Endothelial cell (in vitro differentiated cells): ENCODE measurements at regions not wholly inside any gene's neighbourhood (a gene's known extent, or its start where the extent isn't known, plus 50 kb on each side); places are given as distances from the start of the nearest gene placed in this dataset.

Experiments used
- DNase-seq: peaks from one replicate; pipeline ENCODE4 v3.0.0; 2021; ENCODE audit warnings: low spot score
- H3K27ac Mint-ChIP-seq: one replicate; pipeline ENCODE4 v1.8.0; 2021; ENCODE audit warnings: mixed read lengths, inconsistent platforms; ENCODE audit not compliant: unreplicated experiment
- H3K27me3 Mint-ChIP-seq: one replicate; pipeline ENCODE4 v1.8.0; 2021; ENCODE audit warnings: mild to moderate bottlenecking, moderate library complexity, mixed read lengths, inconsistent platforms; ENCODE audit not compliant: unreplicated experiment
- H3K36me3 Mint-ChIP-seq: one replicate; pipeline ENCODE4 v1.8.0; 2021; ENCODE audit warnings: mild to moderate bottlenecking, low read depth, mixed read lengths, inconsistent platforms; ENCODE audit not compliant: unreplicated experiment
- H3K4me1 Mint-ChIP-seq: one replicate; pipeline ENCODE4 v1.8.0; 2021; ENCODE audit warnings: mild to moderate bottlenecking, mixed read lengths, inconsistent platforms; ENCODE audit not compliant: unreplicated experiment
- H3K4me3 Mint-ChIP-seq: one replicate; pipeline ENCODE4 v1.8.0; 2021; ENCODE audit warnings: mild to moderate bottlenecking, mixed read lengths, inconsistent platforms; ENCODE audit not compliant: unreplicated experiment
- H3K9me3 Mint-ChIP-seq: one replicate; pipeline ENCODE4 v1.8.0; 2021; ENCODE audit warnings: mixed read lengths, inconsistent platforms; ENCODE audit not compliant: unreplicated experiment
- TF ChIP-seq, protein P1 (sequence below): fragments of 200-600 bp; sonication (generic); IDR thresholded peaks from one replicate; pipeline ENCODE4 v1.5.0; 2021; ENCODE audit warnings: antibody characterized with exemption; ENCODE audit not compliant: unreplicated experiment

DNA sequence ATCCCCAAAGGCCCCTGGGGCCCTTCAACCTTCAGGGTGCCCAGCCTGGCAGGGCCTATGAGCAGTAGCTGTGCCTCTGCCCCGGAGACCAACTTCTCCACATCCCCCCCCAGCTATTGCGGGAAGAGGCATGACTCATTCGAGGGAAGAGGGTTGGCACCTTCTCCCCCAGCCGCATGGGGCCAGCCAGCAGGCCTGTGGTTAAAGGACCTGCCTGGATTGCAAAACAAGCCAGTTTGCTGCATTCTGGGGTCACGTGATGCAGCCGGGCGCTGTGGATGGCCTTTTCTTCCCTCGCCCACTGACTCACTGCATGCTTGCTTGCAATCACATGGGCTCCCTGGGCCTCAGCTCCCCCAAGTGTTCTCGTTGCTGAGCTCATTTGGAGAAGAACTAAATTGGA lies 182.5 kb downstream of the MAFB start:
- no peaks in the 10 kb centered on the region for H3K27me3 Mint-ChIP-seq
- no peak for DNase-seq

DNA sequence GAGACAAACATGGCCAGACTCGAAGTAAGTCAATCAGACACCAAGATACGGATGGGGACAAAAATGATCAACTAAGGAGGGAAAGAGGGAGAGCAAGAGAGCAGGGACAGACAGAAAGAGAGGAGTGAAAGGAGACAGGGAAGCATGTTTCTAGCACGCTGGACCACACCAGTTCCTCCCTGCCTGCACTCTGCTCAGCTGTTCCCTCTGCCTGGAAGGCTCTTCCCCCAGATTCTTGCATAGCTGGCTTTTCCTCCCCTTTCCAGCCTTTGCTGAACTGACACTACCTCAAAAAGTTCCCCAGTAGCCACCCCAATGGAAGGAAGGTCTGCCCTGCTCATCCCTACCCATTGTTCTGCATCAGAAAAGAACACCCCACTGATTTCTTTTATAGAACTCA lies 185.9 kb downstream of the MAFB start:
- no peaks in the 10 kb centered on the region for H3K4me1 Mint-ChIP-seq
- H3K27ac Mint-ChIP-seq = no peak overlapping the region
- H3K36me3 Mint-ChIP-seq = no peaks in the 10 kb centered on the region
- TF ChIP-seq, protein P1, sequence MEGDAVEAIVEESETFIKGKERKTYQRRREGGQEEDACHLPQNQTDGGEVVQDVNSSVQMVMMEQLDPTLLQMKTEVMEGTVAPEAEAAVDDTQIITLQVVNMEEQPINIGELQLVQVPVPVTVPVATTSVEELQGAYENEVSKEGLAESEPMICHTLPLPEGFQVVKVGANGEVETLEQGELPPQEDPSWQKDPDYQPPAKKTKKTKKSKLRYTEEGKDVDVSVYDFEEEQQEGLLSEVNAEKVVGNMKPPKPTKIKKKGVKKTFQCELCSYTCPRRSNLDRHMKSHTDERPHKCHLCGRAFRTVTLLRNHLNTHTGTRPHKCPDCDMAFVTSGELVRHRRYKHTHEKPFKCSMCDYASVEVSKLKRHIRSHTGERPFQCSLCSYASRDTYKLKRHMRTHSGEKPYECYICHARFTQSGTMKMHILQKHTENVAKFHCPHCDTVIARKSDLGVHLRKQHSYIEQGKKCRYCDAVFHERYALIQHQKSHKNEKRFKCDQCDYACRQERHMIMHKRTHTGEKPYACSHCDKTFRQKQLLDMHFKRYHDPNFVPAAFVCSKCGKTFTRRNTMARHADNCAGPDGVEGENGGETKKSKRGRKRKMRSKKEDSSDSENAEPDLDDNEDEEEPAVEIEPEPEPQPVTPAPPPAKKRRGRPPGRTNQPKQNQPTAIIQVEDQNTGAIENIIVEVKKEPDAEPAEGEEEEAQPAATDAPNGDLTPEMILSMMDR = no peak
- no peaks in the 10 kb centered on the region for H3K27me3 Mint-ChIP-seq
- no peak for DNase-seq
- no peak overlapping the region for H3K4me3 Mint-ChIP-seq
- H3K9me3 Mint-ChIP-seq = no peaks in the 10 kb centered on the region

More for the DNA sequence above, 182.5 kb downstream of the MAFB start:
- H3K9me3 Mint-ChIP-seq = no peaks in the 10 kb centered on the region
- no peak overlapping the region for H3K27ac Mint-ChIP-seq
- no peaks in the 10 kb centered on the region for H3K36me3 Mint-ChIP-seq
- no peak overlapping the region for H3K4me3 Mint-ChIP-seq
- no peaks in the 10 kb centered on the region for H3K4me1 Mint-ChIP-seq
- TF ChIP-seq, protein P1 = no peak

DNA sequence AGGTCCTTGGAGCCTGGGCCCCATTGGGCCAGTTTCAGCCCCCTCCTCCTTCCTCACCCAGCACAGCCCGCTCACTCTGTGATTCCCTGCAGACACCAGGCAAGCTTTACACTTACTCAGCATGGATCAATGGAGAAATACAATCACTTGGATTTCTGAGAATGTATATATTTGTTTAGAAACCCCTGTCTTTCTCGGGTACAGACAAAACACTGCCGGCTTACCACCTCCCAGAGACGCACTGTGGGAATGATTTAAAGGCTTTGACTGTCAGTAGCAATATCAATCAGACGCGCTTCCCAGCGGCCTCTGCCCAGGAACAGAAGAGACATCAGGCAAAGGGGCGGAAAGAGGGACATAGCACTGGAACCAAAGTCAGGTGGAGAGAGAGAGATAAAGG lies 186.5 kb downstream of the MAFB start:
- TF ChIP-seq, protein P1 = no peak
- no peaks in the 10 kb centered on the region for H3K27me3 Mint-ChIP-seq
- H3K36me3 Mint-ChIP-seq = no peaks in the 10 kb centered on the region
- no peaks in the 10 kb centered on the region for H3K9me3 Mint-ChIP-seq
- H3K27ac Mint-ChIP-seq = no peak overlapping the region
- H3K4me1 Mint-ChIP-seq = peaks cover 3% of the 10 kb centered on the region
- no peak for DNase-seq
- H3K4me3 Mint-ChIP-seq = no peak overlapping the region

DNA sequence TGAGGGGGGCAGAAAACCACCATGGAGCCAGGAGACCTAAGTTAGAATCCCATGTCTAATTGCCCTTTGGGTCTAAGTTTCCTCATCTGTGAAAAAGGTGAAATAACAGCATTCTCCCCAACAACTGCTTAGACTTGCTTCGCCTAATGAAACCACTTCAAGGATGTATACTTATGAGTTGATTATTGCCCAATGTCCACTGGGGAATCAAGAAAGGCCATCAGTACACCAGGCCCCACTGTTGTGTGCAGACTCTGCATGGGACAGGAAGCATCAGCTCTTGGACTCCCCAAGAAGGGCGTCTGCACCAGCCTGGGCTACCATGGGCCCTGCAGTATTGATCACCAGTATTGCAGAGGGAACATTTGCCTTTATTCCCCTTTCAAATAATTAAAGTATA lies 189.6 kb downstream of the MAFB start:
- no peak overlapping the region for H3K27ac Mint-ChIP-seq
- H3K4me1 Mint-ChIP-seq = peaks cover 3% of the 10 kb centered on the region
- H3K4me3 Mint-ChIP-seq = no peak overlapping the region
- TF ChIP-seq, protein P1 = no peak
- H3K27me3 Mint-ChIP-seq = peaks cover 3% of the 10 kb centered on the region
- H3K9me3 Mint-ChIP-seq = no peaks in the 10 kb centered on the region
- no peak for DNase-seq
- no peaks in the 10 kb centered on the region for H3K36me3 Mint-ChIP-seq

DNA sequence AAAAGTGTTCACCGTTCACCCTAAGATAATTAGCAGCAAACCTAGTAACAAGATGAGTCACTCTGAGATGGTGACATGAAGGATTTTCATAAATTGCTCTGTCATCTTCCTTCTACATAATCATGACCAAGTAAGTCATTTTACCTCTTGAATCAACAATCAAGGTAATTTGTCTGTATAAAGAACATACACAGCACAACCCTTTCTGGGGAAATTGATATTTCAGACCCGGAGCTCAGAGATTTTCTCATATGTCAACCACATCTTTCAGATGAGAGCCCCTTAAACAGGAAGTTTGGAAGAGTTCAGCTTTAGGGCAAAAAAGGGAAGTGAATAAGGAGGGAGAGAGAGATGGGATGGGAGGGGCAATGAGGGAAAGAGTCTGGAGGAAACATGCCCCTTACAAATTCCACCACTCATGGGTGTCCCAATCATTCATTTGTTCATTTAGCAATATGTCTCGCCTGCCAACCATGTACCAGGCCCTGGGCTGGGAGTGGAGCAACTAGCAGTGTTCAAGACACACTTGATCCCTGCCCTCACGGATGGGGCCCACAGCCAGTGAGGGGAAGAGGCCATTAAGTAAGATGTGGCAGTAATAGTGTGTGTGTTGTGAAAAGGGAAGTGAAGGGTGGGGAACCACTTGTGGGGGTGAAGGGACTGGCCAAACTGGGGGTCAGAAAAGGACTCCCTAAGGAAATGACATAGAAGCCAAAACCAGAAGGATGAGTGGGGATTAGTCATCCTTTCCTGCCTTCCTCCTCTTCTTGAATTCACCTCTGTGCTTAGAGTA lies 190.9 kb downstream of the MAFB start:
- peaks cover 4% of the 10 kb centered on the region for H3K27me3 Mint-ChIP-seq
- no peaks in the 10 kb centered on the region for H3K9me3 Mint-ChIP-seq
- H3K27ac Mint-ChIP-seq = no peak overlapping the region
- no peak for DNase-seq
- TF ChIP-seq, protein P1 = no peak
- no peak overlapping the region for H3K4me3 Mint-ChIP-seq
- no peaks in the 10 kb centered on the region for H3K36me3 Mint-ChIP-seq
- peaks cover 3% of the 10 kb centered on the region for H3K4me1 Mint-ChIP-seq
